ENCODE measurements at regions not wholly inside any gene's neighbourhood (a gene's known extent, or its start where the extent isn't known, plus 50 kb on each side); places are given as distances from the start of the nearest gene placed in this dataset.

GRCh38 chr11:93049740-93050139 is 80.3 kb downstream of the MTNR1B start:
- DNase-seq (ENCODE audit: low read depth, low spot score) (no peak), ATAC-seq (no peak), FAIRE-seq (no peak)
- H3K9ac ChIP-seq (ENCODE audit: control insufficient read depth, insufficient read depth, low read length): no peak overlapping the region
- POLR2A ChIA-PET: no interaction called here
- H3K27ac ChIP-seq (ENCODE audit: control insufficient read depth, insufficient read depth): no peak overlapping the region
- BruUV-seq (replicated peaks): no TSS peak
- RAD21 ChIA-PET (ENCODE audit: unreplicated experiment): no interaction called here
- in situ Hi-C loops (cut with MboI) (no loop called here), intact Hi-C loops (cut with micrococcal nuclease; ENCODE audit: unreplicated experiment) (no loop called here)
- H4K20me1 ChIP-seq (ENCODE audit: control insufficient read depth, insufficient read depth): no peaks in the 10 kb centered on the region
- SMC1A ChIA-PET (ENCODE audit: uncharacterized antibody, unreplicated experiment): no interaction called here
- H3K36me3 ChIP-seq (ENCODE audit: control insufficient read depth in 2 of 2, insufficient read depth in 2 of 2, low read length in 1 of 2): no peaks in the 10 kb centered on the region
- no peaks in the 10 kb centered on the region for H3K9me3 ChIP-seq (replicated peaks; ENCODE audit: control insufficient read depth, insufficient read depth, low read length)
- CTCF ChIA-PET: interaction anchor here (0.6 kb wide), 1 partner anchor 18 kb away, joined by 3 read pairs; no protein-coding TSS in a partner anchor
- TF ChIP-seq IKZF2 (IDR thresholded peaks at IDR 0.05) (no peak), JUNB (IDR thresholded peaks at IDR 0.05) (no peak), RELA (IDR thresholded peaks at IDR 0.05; ENCODE audit: borderline replicate concordance, partially characterized antibody) (no peak)
- H3K27me3 ChIP-seq (replicated peaks in 1 of 2; ENCODE audit: control insufficient read depth in 2 of 2, insufficient read depth in 2 of 2, low read length in 1 of 2): no peaks in the 10 kb centered on the region
- H3K79me2 ChIP-seq (ENCODE audit: control insufficient read depth, insufficient read depth, low read length): no peaks in the 10 kb centered on the region
- no peak overlapping the region for H3K4me3 ChIP-seq
- no peak overlapping the region for H2AFZ ChIP-seq (ENCODE audit: control insufficient read depth, low read depth, low read length)
- H3K4me2 ChIP-seq (ENCODE audit: control insufficient read depth, insufficient read depth): no peak overlapping the region
- H3K4me1 ChIP-seq (ENCODE audit: control insufficient read depth, insufficient read depth, low read length): no peaks in the 10 kb centered on the region
- WGBS (ENCODE audit: insufficient coverage, insufficient replicate concordance, low lambda C conversion rate, missing lambda C conversion rate): 0% methylated on average over 1 of the region's 1 CpG

GRCh38 chr11:93051186-93051585 is 81.7 kb downstream of the MTNR1B start:
- RAD21 ChIA-PET (ENCODE audit: unreplicated experiment): no interaction called here
- no peak overlapping the region for H3K4me2 ChIP-seq (ENCODE audit: control insufficient read depth, insufficient read depth)
- ATAC-seq: no peak
- no peak for DNase-seq (ENCODE audit: low read depth, low spot score)
- H3K9ac ChIP-seq (ENCODE audit: control insufficient read depth, insufficient read depth, low read length): no peak overlapping the region
- H3K4me1 ChIP-seq (ENCODE audit: control insufficient read depth, insufficient read depth, low read length): no peaks in the 10 kb centered on the region
- intact Hi-C loops (cut with micrococcal nuclease; ENCODE audit: unreplicated experiment): no loop called here
- SMC1A ChIA-PET (ENCODE audit: uncharacterized antibody, unreplicated experiment): no interaction called here
- no peaks in the 10 kb centered on the region for H3K36me3 ChIP-seq (ENCODE audit: control insufficient read depth in 2 of 2, insufficient read depth in 2 of 2, low read length in 1 of 2)
- FAIRE-seq: no peak
- TF ChIP-seq IRF3 (IDR thresholded peaks at IDR 0.05): no peak
- POLR2A ChIA-PET: no interaction called here
- in situ Hi-C loops (cut with MboI): no loop called here
- no peak overlapping the region for H3K27ac ChIP-seq (ENCODE audit: control insufficient read depth, insufficient read depth)
- H3K27me3 ChIP-seq (replicated peaks in 1 of 2; ENCODE audit: control insufficient read depth in 2 of 2, insufficient read depth in 2 of 2, low read length in 1 of 2): no peaks in the 10 kb centered on the region
- no peak overlapping the region for H3K4me3 ChIP-seq
- BruUV-seq (replicated peaks): no TSS peak
- no peaks in the 10 kb centered on the region for H3K79me2 ChIP-seq (ENCODE audit: control insufficient read depth, insufficient read depth, low read length)
- CTCF ChIA-PET: no interaction called here
- no peak overlapping the region for H2AFZ ChIP-seq (ENCODE audit: control insufficient read depth, low read depth, low read length)
- H4K20me1 ChIP-seq (ENCODE audit: control insufficient read depth, insufficient read depth): no peaks in the 10 kb centered on the region
- H3K9me3 ChIP-seq (replicated peaks; ENCODE audit: control insufficient read depth, insufficient read depth, low read length): no peaks in the 10 kb centered on the region
- 22% methylated on average over 2 of the region's 2 CpGs for WGBS (ENCODE audit: insufficient coverage, insufficient replicate concordance, low lambda C conversion rate, missing lambda C conversion rate)

All from GM12878 (cell line).